KG1 (cell line): ENCODE measurements at regions not wholly inside any gene's neighbourhood (a gene's known extent, or its start where the extent isn't known, plus 50 kb on each side); places are given as distances from the start of the nearest gene placed in this dataset.

Experiments used
- DNase-seq: peaks from one replicate; lab custom pipeline; 2025; lab: John Stamatoyannopoulos, UW

DNA sequence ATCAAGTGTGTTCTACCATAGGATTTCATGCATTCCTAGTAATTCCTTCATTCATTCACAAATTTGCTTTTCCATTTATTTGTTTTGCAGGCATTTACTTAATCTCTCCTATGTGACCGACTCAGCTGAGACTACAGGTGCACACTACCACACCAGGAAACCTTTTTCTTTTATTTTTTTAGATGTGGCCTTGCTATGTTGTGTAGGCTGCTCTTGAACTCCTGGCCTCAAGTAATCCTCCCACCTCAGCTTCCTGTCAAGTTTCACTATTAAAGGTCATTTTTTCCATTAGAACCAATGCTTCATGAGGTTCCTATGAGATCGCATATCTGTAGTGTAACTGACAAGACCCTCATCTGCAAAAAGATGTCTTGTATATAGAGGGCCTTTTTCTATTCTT, 1218.7 kb downstream of the VRK1 start:
- DNase-seq = no peak

DNA sequence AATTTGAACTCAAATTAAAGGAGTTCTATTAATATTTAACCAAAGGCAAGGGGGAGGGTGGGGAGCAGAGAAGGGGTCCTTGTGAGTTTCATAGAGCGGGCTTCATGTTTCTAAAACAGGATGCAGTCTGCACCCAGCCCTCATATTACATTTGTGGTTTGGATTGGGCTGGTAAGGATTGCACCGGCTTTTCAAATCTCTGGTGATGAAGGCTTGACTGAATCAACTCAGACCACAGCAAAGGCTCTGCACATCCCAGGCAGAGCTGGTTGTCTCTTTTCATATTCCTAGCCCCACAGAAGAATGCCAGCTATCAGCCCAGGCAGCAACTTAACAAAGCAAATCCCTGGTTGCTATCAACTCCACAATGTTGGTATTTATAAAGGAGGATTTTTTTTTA, 1221.4 kb downstream of the VRK1 start:
- DNase-seq = no peak

DNA sequence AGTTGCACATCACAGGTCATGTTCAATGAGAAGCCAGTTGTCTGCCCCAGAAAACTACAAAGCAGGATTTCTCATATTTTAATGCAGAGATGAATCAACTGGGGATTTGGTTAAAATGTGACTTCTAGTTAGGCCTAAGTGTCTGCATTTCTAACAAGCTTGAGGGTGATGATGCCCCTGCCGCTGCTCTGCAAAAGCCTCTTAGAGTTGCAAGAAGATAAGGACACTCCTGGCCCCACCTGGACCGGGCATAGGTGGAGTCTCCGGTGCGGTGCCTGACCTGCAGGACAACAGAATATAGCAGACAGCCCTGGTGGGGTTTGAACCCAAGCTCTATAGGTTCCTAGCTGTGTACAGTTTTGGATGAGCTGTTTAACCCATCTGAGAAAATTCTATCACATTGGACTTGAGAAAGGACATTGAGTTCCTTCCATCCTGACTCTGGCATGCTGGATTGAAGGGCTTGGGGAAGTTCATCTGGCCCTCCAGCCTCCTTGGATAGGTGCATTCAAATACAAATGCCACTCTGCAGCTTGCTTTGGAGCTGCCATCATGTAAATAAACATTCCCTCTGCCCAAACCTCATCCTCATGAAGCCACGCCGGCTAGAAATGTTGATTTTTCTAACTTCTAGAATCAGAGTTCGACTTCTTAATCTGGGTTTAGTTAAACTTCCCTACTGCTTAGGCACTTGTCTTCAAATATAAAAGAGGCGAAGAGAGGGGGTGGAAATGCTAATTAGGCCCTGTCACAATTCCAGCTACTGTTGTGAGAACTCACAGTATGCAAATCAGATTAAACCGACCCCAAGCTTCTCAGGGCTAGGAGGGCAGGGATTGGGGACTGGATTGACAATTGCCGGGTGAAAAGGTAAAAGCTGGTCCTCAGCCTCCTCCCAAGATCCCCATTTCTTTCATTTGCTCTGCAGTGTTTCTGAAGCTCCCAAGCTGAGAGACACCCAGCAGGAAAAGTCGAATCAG, 1225.6 kb downstream of the VRK1 start:
- no peak for DNase-seq

DNA sequence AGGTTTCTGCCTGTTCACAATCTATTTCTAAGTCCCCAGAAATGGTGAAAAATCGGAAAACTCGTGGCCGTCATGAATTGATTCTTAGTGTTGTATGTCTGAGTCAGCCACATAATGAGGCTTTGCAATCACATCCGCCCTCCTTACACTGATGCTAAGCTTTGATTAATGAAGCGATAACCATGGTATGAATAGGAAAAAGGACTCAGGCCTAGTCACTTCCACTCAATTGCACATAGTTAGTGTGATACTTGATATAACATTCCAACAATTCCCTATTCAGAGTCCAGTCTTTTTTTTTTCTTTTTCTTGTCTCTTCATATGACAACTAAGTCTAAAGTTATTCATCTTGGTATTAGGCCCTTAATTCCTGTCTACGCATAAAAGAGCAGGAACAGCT, 1231.0 kb downstream of the VRK1 start:
- DNase-seq = no peak

DNA sequence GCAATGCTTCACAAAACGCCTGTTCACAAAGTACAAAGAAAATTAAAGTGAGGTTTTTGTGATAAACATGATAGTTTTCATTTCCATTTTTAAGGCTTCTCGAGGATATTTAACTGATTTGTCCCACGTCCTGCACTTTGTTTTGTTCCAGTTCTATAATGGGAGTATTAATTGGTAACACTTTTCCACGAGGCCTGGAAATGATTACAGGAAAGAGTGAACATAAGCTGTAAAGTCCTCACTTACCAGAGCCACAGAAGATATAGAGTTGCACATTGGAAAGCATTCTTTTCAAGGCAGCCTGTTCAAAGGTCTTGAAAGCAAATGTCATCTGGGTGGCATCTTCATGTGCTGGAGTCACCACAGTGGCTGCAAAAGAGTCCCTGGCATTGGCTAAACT, 1236.6 kb downstream of the BCL11B start:
- DNase-seq = no peak

DNA sequence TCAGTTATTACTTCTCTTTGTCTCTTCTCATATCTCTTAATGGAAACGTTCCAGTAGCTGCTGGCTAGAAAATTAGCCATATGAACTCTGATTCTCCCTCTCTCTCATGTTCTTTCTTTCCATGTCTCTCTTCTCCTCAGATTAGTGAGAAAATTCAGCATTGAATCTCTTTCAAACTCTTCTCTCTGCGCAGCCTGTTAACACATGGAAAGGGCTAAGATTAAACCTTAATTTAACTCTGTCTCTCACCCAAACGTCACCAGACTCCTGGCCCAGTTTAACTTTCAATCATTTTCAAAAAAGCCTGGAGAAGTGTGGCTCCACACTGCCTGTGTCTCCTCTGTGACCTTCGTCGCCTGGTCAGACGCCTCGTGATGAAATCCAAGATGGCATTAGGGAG, 1234.2 kb downstream of the BCL11B start:
- no peak for DNase-seq

DNA sequence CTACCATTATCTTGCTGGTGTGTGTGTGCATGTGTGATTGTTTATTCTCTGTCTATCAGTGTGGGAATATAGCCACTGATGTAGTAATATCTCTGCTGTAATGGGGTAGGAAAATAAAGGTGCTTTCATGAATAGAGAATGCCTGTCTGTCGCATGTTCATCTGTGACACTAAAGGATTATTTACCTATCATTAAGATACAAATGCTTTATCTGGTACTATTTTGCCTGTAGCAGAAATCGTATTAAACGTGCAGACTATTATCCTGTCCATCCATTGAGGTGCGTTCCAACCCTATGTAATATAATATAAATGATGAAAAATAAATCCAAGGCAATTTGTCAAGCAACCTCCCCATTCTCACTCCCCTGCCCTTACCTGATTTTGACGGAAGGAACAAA, 1215.1 kb downstream of the BCL11B start:
- no peak for DNase-seq

DNA sequence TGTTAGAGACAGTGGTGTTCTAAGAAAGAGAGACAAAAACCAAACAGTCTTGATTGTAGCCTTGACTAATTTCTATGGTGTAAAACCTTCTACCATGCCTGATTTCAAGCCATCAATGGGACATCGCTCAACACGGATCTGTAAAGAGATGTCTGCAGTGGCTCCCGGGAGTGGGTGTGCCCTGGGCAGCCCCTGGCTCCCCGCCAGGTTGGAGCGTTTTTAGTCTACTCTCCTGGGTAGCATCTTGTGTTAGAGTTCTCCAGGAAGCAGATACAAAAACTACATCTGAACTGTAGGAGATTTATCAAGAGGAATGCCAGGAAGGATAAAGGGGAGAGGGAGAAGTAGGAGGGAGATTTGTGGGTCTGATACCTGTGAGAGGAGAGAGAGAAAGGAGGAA, 1212.9 kb downstream of the BCL11B start:
- no peak for DNase-seq

DNA sequence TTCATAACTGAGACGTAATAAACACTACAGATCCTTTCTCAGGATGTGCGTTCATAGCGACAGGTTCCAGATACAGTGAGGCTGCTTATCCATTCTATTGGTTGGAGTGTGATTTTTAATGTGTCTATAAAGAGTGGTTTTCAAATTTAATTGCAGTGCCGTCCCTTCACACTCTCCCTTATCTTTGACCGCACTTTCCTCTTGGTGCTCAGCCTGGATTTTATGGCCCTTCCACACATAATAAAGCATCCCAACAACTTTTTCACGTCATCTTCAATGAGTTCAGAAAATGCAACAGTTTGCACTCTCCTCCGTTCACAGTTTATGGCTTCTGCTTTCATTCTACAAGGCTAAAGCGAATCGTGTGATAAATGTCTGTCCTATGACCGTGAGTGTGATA, 1209.9 kb downstream of the BCL11B start:
- no peak for DNase-seq

DNA sequence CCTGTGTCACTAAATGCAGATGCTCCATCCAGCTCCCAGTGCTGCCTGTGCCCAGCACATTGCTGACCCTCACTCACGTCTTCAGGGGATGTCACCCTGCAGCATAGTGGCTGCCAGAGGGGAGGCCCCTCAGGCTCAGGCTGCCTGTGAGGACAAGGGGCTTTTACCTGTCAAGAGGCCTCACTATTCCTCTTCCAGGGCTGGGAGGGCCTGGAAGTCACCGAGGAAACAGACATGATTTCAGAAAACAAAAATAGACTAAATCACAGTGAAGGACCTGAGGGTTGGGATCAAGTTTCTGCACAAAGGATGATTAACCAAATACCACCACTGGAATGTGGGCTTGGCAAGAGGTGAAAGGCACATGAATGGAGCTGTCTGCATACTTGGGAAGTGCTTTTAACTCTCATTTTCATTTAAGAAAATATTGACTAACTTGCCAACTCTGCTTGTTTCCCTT, 1202.3 kb downstream of the BCL11B start:
- no peak for DNase-seq

DNA sequence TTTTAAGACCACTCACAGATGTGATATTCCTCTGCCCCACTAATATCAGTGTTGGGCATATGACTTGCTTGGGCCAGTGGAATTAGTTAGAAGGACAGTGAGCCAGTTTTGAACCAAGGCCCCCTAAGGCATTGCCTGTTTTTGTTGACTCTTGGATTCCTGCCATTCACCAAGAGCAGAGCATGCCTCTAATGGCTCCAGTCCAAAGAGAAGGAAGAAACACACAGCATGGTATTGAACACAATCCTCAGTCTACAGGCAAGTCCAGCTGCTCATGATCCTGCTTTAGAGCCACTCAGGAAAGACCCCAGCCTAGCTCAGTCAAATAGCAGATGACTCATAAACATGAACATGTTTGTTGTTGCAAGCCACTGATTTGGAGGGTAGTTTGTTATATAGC, 1201.5 kb downstream of the BCL11B start:
- no peak for DNase-seq

DNA sequence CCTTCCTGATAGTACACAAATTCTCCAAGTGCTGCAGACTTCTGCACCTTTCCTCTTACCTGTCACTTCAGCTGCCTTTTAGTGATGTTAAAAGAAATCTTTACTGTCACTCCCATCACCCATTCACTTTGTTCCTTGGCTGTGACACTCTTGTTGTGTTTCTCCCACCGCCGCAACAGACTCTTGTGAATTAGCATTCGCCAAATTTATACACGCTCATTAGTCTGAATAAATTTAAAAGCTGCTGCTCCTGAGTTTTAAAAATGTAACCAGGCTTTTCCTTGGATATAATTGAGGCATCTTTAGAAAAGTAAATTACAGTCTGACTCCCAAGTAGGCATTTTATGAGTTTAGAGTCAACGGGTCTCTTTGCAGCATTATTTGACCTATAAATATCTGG, 1197.9 kb downstream of the BCL11B start:
- no peak for DNase-seq

DNA sequence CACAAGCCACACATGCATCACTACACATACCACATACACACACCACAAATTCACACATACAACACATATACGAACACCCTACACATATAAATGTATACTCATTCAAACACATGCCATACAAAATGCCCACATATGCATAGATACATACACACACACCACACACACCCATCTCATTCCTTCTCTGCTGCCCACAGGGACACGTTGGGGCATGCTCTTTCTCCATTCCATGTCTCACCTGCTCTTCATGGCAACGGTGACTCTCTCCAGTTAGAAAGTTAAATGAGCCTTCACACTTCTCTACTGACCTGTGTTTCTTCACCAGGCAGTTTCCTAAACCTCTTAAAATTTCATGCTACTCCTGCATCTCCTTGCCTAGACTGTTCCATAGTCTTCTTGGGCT, 1194.8 kb downstream of the BCL11B start:
- DNase-seq = no peak

DNA sequence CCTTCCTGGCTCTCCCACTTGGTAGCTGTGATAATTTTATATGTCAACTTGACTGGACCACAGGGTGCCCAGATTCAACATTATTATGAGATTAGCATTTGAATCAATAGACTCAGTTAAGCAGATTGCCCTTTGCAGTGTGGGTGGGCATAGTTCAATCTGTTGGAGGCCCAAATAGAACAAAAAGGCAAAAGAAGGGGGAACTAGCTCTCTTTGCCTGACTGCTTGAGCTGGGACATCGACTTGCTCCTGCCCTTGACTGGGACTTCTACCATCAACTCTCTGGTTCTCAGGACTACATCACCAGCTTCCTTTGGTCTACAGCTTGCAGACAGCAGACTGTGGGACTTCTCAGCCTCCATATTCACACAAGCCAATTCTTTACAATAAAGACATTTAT, 1189.2 kb downstream of the BCL11B start:
- no peak for DNase-seq

DNA sequence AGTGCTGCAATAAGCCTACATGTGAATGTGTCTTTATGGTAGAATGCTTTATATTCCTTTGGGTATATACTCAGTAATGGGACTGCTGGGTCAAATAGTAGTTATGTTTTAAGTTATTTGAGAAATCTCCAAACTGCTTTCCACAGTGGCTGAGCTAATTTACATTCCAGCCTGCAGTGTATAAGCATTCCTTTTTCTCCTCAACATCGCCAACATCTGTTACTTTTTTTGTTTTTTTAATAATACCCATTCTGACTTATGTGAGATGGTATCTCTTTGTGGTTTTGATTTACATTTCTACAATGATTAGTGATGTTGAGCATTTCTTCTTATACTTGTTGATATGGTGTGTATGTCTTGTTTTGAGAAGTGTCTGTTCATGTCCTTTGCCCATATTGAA, 1186.2 kb downstream of the BCL11B start:
- no peak for DNase-seq

DNA sequence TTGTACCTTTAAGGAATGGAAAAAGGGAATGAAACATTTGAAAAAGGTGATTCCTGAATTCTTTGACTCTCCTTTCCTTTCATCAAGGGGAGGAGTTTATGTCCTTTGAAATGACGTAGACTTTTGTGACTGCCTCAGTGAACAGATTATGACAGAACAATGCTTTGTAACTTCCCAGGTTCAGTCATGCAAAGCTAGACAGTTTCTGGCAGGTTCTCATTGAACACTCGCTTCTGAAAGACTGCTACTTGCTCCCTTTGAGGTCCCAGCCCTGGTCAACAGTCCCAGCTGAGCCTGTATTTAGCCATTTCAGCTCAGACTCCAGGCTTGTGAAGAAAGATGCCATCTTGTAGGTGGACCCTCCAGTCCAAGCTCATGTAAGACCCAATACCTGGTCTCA, 1178.9 kb downstream of the BCL11B start:
- no peak for DNase-seq

DNA sequence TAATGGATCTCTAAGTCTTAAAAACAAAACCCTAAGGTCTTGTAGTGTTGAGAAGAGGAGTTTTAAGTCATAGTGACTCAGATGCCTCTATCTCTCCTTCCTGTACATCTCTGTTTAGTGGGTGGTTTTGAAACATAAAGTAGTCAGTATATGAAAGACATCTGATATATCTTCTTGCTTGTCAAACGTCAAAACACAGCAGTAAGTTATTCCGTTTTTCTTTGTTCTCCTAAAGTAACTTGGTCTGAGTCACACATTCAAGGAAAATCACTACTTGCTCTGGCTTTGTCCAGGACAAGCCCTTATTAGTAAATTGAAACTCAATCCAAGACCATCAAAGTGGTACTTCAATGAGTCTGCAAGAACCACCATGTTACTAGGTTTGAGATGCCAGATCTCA, 1172.5 kb downstream of the BCL11B start:
- DNase-seq = no peak

DNA sequence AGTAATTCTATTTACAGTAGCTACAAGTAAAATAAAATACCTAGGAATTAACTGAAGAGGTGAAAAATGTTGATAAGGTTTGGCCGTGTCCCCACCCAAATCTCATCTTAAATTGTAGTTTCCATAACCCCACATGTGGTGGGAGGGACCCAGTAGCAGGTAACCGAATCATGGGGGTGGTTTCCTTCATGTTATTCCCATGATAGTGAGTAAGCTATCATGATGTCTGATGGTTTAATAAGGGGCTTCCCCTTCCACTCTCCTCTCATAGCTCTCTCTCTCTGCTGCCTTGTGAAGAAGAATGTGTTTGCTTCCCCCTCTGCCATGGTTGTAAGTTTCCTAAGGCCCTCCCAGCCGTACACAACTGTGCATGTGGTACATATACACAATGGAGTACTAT, 1170.7 kb downstream of the BCL11B start:
- no peak for DNase-seq

DNA sequence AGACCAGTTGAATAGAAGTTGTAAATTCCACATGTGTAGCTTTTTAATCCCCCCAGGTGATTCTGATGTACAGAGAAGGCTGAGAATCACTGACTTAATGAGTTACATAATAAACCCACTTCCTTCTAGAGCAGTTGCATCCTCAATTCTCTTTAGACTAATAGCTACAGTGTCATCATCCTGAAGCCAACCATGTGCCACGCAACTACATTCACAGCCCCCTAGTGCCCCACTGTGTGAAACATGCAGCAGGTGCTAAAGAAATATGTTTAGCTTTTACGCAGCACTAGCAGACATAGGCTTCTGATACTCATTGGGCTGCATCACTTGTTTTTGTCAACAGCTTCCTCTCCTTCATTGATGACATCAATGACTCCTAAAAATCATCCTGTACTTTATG, 1168.3 kb downstream of the BCL11B start:
- no peak for DNase-seq

DNA sequence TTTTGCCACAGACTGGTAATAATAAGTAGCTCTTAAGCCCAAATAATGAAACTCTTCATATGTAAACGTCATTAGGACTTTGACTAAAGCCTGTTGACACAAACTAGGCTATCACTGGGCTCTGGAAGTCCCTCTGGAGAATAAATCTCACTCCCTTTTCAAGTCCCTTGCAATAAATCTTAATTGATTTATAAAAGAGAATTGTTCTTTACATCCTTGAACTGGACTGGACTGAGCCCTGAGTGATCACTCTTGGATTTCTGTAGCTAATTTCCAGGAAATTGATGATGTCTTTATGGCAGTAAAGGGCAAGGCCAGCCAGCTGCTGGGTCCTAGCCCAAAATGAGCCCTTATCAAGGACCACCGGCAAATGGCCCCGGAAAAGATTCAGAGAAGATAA, 1162.7 kb downstream of the BCL11B start:
- no peak for DNase-seq

DNA sequence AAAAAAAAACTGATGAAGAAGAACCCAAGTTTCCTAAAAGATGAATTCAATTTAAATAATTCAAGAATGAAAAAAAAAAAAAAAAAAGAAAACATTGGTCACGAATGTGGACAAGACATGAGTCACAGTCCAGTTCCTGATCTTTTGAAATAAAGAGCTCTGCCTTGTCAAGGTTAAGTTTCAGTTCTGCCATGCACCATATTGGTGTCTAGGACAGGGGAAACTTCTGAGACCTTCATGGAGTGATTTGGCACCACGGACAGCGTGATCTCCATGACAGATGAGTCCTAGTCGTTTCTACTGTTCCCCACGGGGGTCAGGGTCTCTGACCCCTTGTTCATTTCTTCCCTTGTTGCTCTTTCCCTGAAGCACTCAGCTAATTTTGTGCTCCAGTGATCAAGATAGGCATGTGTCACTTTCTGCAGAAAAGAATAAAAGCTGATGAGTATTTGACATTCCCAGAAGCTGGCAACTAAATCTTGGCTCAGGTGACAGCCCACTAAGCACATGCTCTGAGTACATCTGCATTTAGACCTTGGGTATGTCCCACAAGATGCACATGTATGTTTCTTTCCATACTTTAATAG, 1159.7 kb downstream of the BCL11B start:
- DNase-seq = no peak

DNA sequence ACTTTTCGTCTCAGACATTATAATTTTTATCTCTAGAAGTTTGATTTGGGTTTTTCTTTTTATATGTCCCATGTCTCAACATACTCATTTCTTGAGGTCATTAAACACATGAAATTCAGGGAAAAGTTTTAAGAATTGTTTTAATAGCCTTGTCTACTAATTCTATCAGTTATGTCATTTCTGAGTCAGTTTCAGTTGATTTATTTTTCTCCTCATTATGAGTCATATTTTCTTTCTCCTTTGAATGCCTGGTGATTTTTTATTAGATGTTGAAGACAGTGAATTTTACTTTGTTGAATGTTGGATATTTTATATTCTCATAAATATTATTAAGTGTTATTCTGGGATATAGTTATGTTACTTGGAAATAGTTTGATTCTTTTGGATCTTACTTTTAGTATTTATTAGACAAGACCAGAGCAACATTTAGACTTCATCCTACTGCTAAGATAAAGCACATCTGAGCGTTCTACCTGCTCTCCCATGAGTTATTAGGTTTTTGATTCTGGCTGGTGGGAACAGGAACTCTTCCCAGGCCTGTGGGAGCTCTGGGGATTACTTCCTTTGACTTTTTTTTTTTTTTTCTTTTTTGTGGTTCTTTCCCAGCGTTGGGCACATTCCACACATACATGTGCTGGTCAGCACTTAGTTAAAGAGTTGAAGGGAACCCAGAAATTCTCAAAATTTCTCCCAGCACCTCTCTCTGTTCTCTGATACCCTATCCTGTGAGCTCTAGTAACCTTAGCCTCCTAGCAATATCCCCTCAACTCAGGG, 1157.7 kb downstream of the BCL11B start:
- no peak for DNase-seq

DNA sequence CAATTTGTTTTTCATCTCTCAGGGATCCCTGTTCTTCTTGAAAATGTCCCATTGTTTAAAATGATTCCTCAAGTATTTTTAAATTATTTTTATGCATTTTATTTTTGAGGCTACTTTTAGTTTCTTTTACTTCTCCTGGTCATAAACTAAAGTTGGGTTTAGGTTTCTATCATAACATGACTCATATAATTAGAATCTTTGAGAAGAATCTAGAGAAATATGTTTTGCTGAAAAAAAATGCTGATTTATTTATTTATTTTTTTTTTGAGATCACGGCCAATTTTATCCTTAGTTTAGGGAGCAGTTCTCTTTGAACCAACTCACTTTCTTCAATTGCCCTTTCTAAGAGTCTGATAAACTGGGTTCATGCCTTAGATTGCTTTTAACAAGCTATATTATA, 1157.1 kb downstream of the BCL11B start:
- DNase-seq = no peak
